ENCODE measurements at regions not wholly inside any gene's neighbourhood (a gene's known extent, or its start where the extent isn't known, plus 50 kb on each side); places are given as distances from the start of the nearest gene placed in this dataset.

DNA sequence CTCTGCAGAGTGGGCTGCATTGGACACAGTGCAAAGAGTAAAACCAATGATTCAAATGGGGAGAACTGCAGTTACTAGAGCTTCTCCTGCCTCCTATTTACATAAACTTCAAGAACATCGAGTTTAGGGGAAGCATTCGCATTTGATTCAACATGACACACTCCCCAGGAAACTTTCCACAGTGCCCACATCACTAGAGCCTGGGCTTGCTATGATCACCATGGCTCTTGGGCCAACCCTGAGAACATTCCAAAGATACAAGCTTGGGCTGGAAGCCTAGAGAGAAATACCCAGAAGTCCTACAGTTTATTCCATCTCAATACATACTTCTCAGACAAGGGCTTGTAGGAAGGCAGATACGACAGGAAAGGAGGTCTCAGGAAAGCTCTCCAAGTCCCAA, 337.9 kb downstream of the CD83 start:
- no peak for TF ChIP-seq CTCF (IDR thresholded peaks at IDR 0.05)
- TF ChIP-seq POLR2A (IDR thresholded peaks at IDR 0.05): no peak
- TF ChIP-seq EP300 (IDR thresholded peaks at IDR 0.05): no peak
